GM21619 (cell line): ENCODE measurements at regions not wholly inside any gene's neighbourhood (a gene's known extent, or its start where the extent isn't known, plus 50 kb on each side); places are given as distances from the start of the nearest gene placed in this dataset.
"Not testable (repeated sequence)": the region's sequence is repeated elsewhere in the genome, so short reads cannot be mapped to it uniquely, and the experiment has no call there.

Experiments
- ATAC-seq: cut with Tn5 transposase; IDR thresholded peaks from one replicate; pipeline ENCODE4 v1.9.1; 2021; ENCODE audit not compliant: unreplicated experiment

GRCh38 chr9:17888964-17889363 lies 310.1 kb downstream of the SH3GL2 start:
- not testable (repeated sequence) for ATAC-seq

GRCh38 chr9:17894501-17895160 lies 315.8 kb downstream of the SH3GL2 start:
- ATAC-seq, result no peak

- no peak for ATAC-seq
Observed at GRCh38 chr9:17900606-17901005, 321.7 kb downstream of the SH3GL2 start.

- ATAC-seq, result no peak
Observed at GRCh38 chr9:17905366-17905765, 326.5 kb downstream of the SH3GL2 start.

- ATAC-seq, result no peak
Observed at GRCh38 chr9:17905781-17906175, 326.9 kb downstream of the SH3GL2 start.

- no peak for ATAC-seq
Observed at GRCh38 chr9:17906176-17906840, 327.4 kb downstream of the SH3GL2 start.

- ATAC-seq, result no peak
Observed at GRCh38 chr9:17906841-17907778, 328.2 kb downstream of the SH3GL2 start.

- no peak for ATAC-seq
Observed at GRCh38 chr9:17907779-17908508, 329.1 kb downstream of the SH3GL2 start.

- ATAC-seq, result no peak
Observed at GRCh38 chr9:17926246-17926645, 347.4 kb downstream of the SH3GL2 start.

- no peak for ATAC-seq
Observed at GRCh38 chr9:17927616-17928015, 348.8 kb downstream of the SH3GL2 start.

- ATAC-seq, result no peak
Observed at GRCh38 chr9:17928228-17928627, 349.4 kb downstream of the SH3GL2 start.

GRCh38 chr9:17928768-17929167 lies 349.9 kb downstream of the SH3GL2 start:
- no peak for ATAC-seq

GRCh38 chr9:17929506-17929905 lies 350.6 kb downstream of the SH3GL2 start:
- ATAC-seq, result no peak

- ATAC-seq, result no peak
Observed at GRCh38 chr9:17930071-17930470, 351.2 kb downstream of the SH3GL2 start.

GRCh38 chr9:17936365-17936764 lies 357.5 kb downstream of the SH3GL2 start:
- ATAC-seq, result no peak

- ATAC-seq, result no peak
Observed at GRCh38 chr9:17938035-17938655, 359.3 kb downstream of the SH3GL2 start.

- no peak for ATAC-seq
Observed at GRCh38 chr9:17942498-17942897, 363.6 kb downstream of the SH3GL2 start.

GRCh38 chr9:17955409-17955808 lies 376.5 kb downstream of the SH3GL2 start:
- no peak for ATAC-seq

GRCh38 chr9:17958363-17958762 lies 379.5 kb downstream of the SH3GL2 start:
- no peak for ATAC-seq

- no peak for ATAC-seq
Observed at GRCh38 chr9:17962747-17963146, 383.9 kb downstream of the SH3GL2 start.

GRCh38 chr9:17963498-17963897 lies 384.6 kb downstream of the SH3GL2 start:
- ATAC-seq, result no peak
